Activated T-cell treated with anti-CD3 and anti-CD28 coated beads, Interleukin-2, amount 50 U/mL, for 72 hours (primary cell): ENCODE measurements at regions not wholly inside any gene's neighbourhood (a gene's known extent, or its start where the extent isn't known, plus 50 kb on each side); places are given as distances from the start of the nearest gene placed in this dataset.
"Not testable (repeated sequence)": the region's sequence is repeated elsewhere in the genome, so short reads cannot be mapped to it uniquely, and the experiment has no call there.

Experiments used
- ATAC-seq, 2 donors: fragments of 150-1000 bp; cut with Tn5 transposase; replicated peaks in 1 of 2; 2 replicates each; pipeline ENCODE4 v1.10.0; 2021; ENCODE audit warnings: moderate library complexity in 2 of 2, mild to moderate bottlenecking in 1 of 2
- DNase-seq, 2 donors: peaks; one replicate each; pipeline ENCODE4 v3.0.0; 2021 to 2022; ENCODE audit warnings: mixed read lengths in 1 of 2
- H3K27ac Mint-ChIP-seq: one replicate; pipeline ENCODE4 v1.8.0; 2022; ENCODE audit warnings: mild to moderate bottlenecking, moderate library complexity, mixed read lengths
- H3K27me3 Mint-ChIP-seq: one replicate; pipeline ENCODE4 v1.8.0; 2022; ENCODE audit warnings: low read depth, mixed read lengths
- H3K36me3 Mint-ChIP-seq, 2 donors: one replicate each; pipeline ENCODE4 v1.8.0; 2022; ENCODE audit warnings: mixed read lengths in 2 of 2, mild to moderate bottlenecking in 1 of 2; ENCODE audit not compliant: insufficient read depth in 2 of 2
- H3K4me1 Mint-ChIP-seq: one replicate; pipeline ENCODE4 v1.8.0; 2022; ENCODE audit warnings: low read depth, mixed read lengths
- H3K4me3 Mint-ChIP-seq, 2 donors: one replicate each; pipeline ENCODE4 v1.8.0; 2022; ENCODE audit warnings: mild to moderate bottlenecking in 2 of 2, mixed read lengths in 2 of 2, moderate library complexity in 2 of 2
- H3K9me3 Mint-ChIP-seq, 2 donors: one replicate each; pipeline ENCODE4 v1.8.0; 2022; ENCODE audit warnings: mixed read lengths in 2 of 2

- ATAC-seq: no peak
- no peaks in the 10 kb centered on the region for H3K27me3 Mint-ChIP-seq
- no peak overlapping the region for H3K27ac Mint-ChIP-seq
- H3K36me3 Mint-ChIP-seq: no peaks in the 10 kb centered on the region
- H3K9me3 Mint-ChIP-seq: peaks cover 1 to 4% of the 10 kb centered on the region in 2 donors
- no peak overlapping the region for H3K4me3 Mint-ChIP-seq
- no peaks in the 10 kb centered on the region for H3K4me1 Mint-ChIP-seq
- DNase-seq: no peak
Observed at GRCh38 chr4:131540256-131540655, 1608.8 kb upstream of the PCDH10 start.

GRCh38 chr4:131547506-131547981 lies 1601.5 kb upstream of the PCDH10 start:
- no peaks in the 10 kb centered on the region for H3K4me1 Mint-ChIP-seq
- peaks cover 1 to 6% of the 10 kb centered on the region in 2 donors for H3K9me3 Mint-ChIP-seq
- no peak overlapping the region for H3K4me3 Mint-ChIP-seq
- no peak overlapping the region for H3K27ac Mint-ChIP-seq
- H3K36me3 Mint-ChIP-seq: no peaks in the 10 kb centered on the region
- no peaks in the 10 kb centered on the region for H3K27me3 Mint-ChIP-seq
- DNase-seq: no peak
- ATAC-seq: no peak

- ATAC-seq: no peak
- H3K27me3 Mint-ChIP-seq: no peaks in the 10 kb centered on the region
- peaks cover 0 to 9% of the 10 kb centered on the region in 2 donors for H3K9me3 Mint-ChIP-seq
- H3K4me1 Mint-ChIP-seq: no peaks in the 10 kb centered on the region
- no peak overlapping the region for H3K4me3 Mint-ChIP-seq
- H3K27ac Mint-ChIP-seq: no peak overlapping the region
- no peak for DNase-seq
- no peaks in the 10 kb centered on the region for H3K36me3 Mint-ChIP-seq
Observed at GRCh38 chr4:131551306-131551705, 1597.8 kb upstream of the PCDH10 start.

- no peak for ATAC-seq
- DNase-seq: no peak
- Mint-ChIP-seq H3K9me3 (peaks cover 0 to 2% of the 10 kb centered on the region in 2 donors), H3K4me3 (no peak overlapping the region), H3K27ac (no peak overlapping the region), H3K4me1 (no peaks in the 10 kb centered on the region), H3K27me3 (no peaks in the 10 kb centered on the region), H3K36me3 (peaks cover 0 to 3% of the 10 kb centered on the region in 2 donors)
Observed at GRCh38 chr4:131566026-131566425, 1583.1 kb upstream of the PCDH10 start.

GRCh38 chr4:131584587-131584986 lies 1564.5 kb upstream of the PCDH10 start:
- ATAC-seq: no peak
- DNase-seq: no peak
- H3K36me3 Mint-ChIP-seq: no peaks in the 10 kb centered on the region
- no peak overlapping the region for H3K27ac Mint-ChIP-seq
- no peaks in the 10 kb centered on the region for H3K27me3 Mint-ChIP-seq
- H3K9me3 Mint-ChIP-seq: peaks cover 0 to 3% of the 10 kb centered on the region in 2 donors
- no peak overlapping the region for H3K4me3 Mint-ChIP-seq
- H3K4me1 Mint-ChIP-seq: no peaks in the 10 kb centered on the region

- peaks cover 0 to 2% of the 10 kb centered on the region in 2 donors for H3K9me3 Mint-ChIP-seq
- no peaks in the 10 kb centered on the region for H3K27me3 Mint-ChIP-seq
- H3K4me1 Mint-ChIP-seq: no peaks in the 10 kb centered on the region
- no peak overlapping the region for H3K27ac Mint-ChIP-seq
- ATAC-seq (no peak), DNase-seq (no peak)
- H3K4me3 Mint-ChIP-seq: no peak overlapping the region
- no peaks in the 10 kb centered on the region for H3K36me3 Mint-ChIP-seq
Observed at GRCh38 chr4:131595140-131595539, 1554.0 kb upstream of the PCDH10 start.

GRCh38 chr4:131603705-131604104 lies 1545.4 kb upstream of the PCDH10 start:
- Mint-ChIP-seq H3K9me3 (peaks cover 0 to 2% of the 10 kb centered on the region in 2 donors), H3K4me1 (no peaks in the 10 kb centered on the region), H3K4me3 (no peak overlapping the region), H3K36me3 (no peaks in the 10 kb centered on the region), H3K27ac (no peak overlapping the region), H3K27me3 (no peaks in the 10 kb centered on the region)
- DNase-seq (no peak), ATAC-seq (no peak)

GRCh38 chr4:131609039-131609438 lies 1540.1 kb upstream of the PCDH10 start:
- DNase-seq: no peak
- Mint-ChIP-seq H3K4me1 (no peaks in the 10 kb centered on the region), H3K27ac (no peak overlapping the region), H3K27me3 (no peaks in the 10 kb centered on the region), H3K9me3 (peaks cover 0 to 2% of the 10 kb centered on the region in 2 donors), H3K36me3 (no peaks in the 10 kb centered on the region), H3K4me3 (no peak overlapping the region)
- ATAC-seq: no peak

GRCh38 chr4:131610517-131610916 lies 1538.6 kb upstream of the PCDH10 start:
- H3K27me3 Mint-ChIP-seq, H3K27ac Mint-ChIP-seq, H3K4me3 Mint-ChIP-seq, H3K36me3 Mint-ChIP-seq, H3K9me3 Mint-ChIP-seq, H3K4me1 Mint-ChIP-seq, ATAC-seq, DNase-seq: not testable (repeated sequence)

- DNase-seq: no peak
- no peak for ATAC-seq
- no peak overlapping the region for H3K27ac Mint-ChIP-seq
- H3K4me1 Mint-ChIP-seq: no peaks in the 10 kb centered on the region
- no peak overlapping the region for H3K4me3 Mint-ChIP-seq
- H3K9me3 Mint-ChIP-seq: no peaks in the 10 kb centered on the region
- H3K27me3 Mint-ChIP-seq: no peaks in the 10 kb centered on the region
- no peaks in the 10 kb centered on the region for H3K36me3 Mint-ChIP-seq
Observed at GRCh38 chr4:131613086-131613823, 1535.8 kb upstream of the PCDH10 start.

- Mint-ChIP-seq H3K27me3 (no peaks in the 10 kb centered on the region), H3K36me3 (no peaks in the 10 kb centered on the region), H3K4me1 (no peaks in the 10 kb centered on the region), H3K9me3 (no peaks in the 10 kb centered on the region), H3K27ac (no peak overlapping the region), H3K4me3 (no peak overlapping the region)
- DNase-seq (no peak), ATAC-seq (no peak)
Observed at GRCh38 chr4:131613824-131614216, 1535.3 kb upstream of the PCDH10 start.

GRCh38 chr4:131632877-131633276 lies 1516.2 kb upstream of the PCDH10 start:
- ATAC-seq: no peak
- no peak for DNase-seq

GRCh38 chr4:131635191-131635590 lies 1513.9 kb upstream of the PCDH10 start:
- no peak for DNase-seq
- no peaks in the 10 kb centered on the region for H3K27me3 Mint-ChIP-seq
- no peaks in the 10 kb centered on the region for H3K4me1 Mint-ChIP-seq
- no peak overlapping the region for H3K27ac Mint-ChIP-seq
- ATAC-seq: no peak
- H3K9me3 Mint-ChIP-seq: peaks cover 5 to 7% of the 10 kb centered on the region in 2 donors
- peaks cover 0 to 1% of the 10 kb centered on the region in 2 donors for H3K36me3 Mint-ChIP-seq
- no peak overlapping the region for H3K4me3 Mint-ChIP-seq

More at GRCh38 chr4:131632877-131633276, 1516.2 kb upstream of the PCDH10 start:
- Mint-ChIP-seq H3K4me3 (no peak overlapping the region), H3K27me3 (no peaks in the 10 kb centered on the region), H3K27ac (no peak overlapping the region), H3K4me1 (no peaks in the 10 kb centered on the region), H3K9me3 (peaks cover 7 to 9% of the 10 kb centered on the region in 2 donors), H3K36me3 (peaks cover 0 to 1% of the 10 kb centered on the region in 2 donors)

GRCh38 chr4:131638781-131639180 lies 1510.3 kb upstream of the PCDH10 start:
- Mint-ChIP-seq H3K36me3 (peaks cover 0 to 1% of the 10 kb centered on the region in 2 donors), H3K4me3 (no peak overlapping the region), H3K27ac (no peak overlapping the region), H3K27me3 (no peaks in the 10 kb centered on the region), H3K9me3 (peaks cover 7 to 8% of the 10 kb centered on the region in 2 donors), H3K4me1 (no peaks in the 10 kb centered on the region)
- no peak for ATAC-seq
- no peak for DNase-seq
